GM12878 (cell line): ENCODE measurements at regions not wholly inside any gene's neighbourhood (a gene's known extent, or its start where the extent isn't known, plus 50 kb on each side); places are given as distances from the start of the nearest gene placed in this dataset.

ENCODE experiments used
- CEBPB ChIP-seq, 2 experiments: fragments of 150-350 bp in 1 of 2; IDR thresholded peaks; 2 replicates each; pipeline ENCODE4 v1.6.1; 2012 to 2014; ENCODE audit warnings: low read depth in 2 of 2, low read length in 2 of 2, borderline replicate concordance in 1 of 2, inconsistent platforms in 1 of 2
- EP300 ChIP-seq, 2 experiments: fragments of 150-350 bp in 1 of 2; IDR thresholded peaks; 2 replicates each; pipeline ENCODE4 v1.6.1; 2011 to 2012; ENCODE audit warnings: low read depth in 2 of 2, low read length in 2 of 2, borderline replicate concordance in 1 of 2, improper control_type of control experiment in 1 of 2, inconsistent platforms in 1 of 2; ENCODE audit not compliant: control insufficient read depth in 1 of 2
- MYC ChIP-seq: IDR thresholded peaks from 2 replicates; pipeline ENCODE4 v1.6.1; 2011; ENCODE audit warnings: mild to moderate bottlenecking, low read length, moderate library complexity, inconsistent platforms; ENCODE audit not compliant: insufficient read depth, insufficient replicate concordance, insufficient read length, severe bottlenecking
- PAX8 ChIP-seq: fragments of 450-650 bp; IDR thresholded peaks from 2 replicates; pipeline ENCODE4 v1.6.1; 2017; ENCODE audit warnings: mild to moderate bottlenecking, moderate library complexity
- POLR2AphosphoS5 ChIP-seq: IDR thresholded peaks from 2 replicates; pipeline ENCODE4 v1.6.1; 2011; ENCODE audit warnings: mild to moderate bottlenecking, low read length, inconsistent platforms
- RCOR1 ChIP-seq: conservative IDR thresholded peaks from 2 replicates; pipeline ENCODE4 v1.6.1; 2012; ENCODE audit warnings: low read depth, low read length, improper control_type of control experiment
- RFX5 ChIP-seq: IDR thresholded peaks from 2 replicates; pipeline ENCODE4 v1.6.1; 2011; ENCODE audit warnings: low read depth, low read length, improper control_type of control experiment
- SMC3 ChIP-seq: IDR thresholded peaks from 2 replicates; pipeline ENCODE4 v1.6.1; 2011; ENCODE audit warnings: low read length, improper control_type of control experiment, borderline replicate concordance
- WRNIP1 ChIP-seq: IDR thresholded peaks from 2 replicates; pipeline ENCODE4 v1.6.1; 2011; ENCODE audit warnings: low read depth, low read length, improper control_type of control experiment, borderline replicate concordance
- TF ChIP-seq, protein P1 (sequence below): IDR thresholded peaks from 2 replicates; pipeline ENCODE4 v1.6.1; 2012; ENCODE audit warnings: low read depth, low read length, improper control_type of control experiment
- TF ChIP-seq, protein P2 (sequence below), 3 experiments: IDR thresholded peaks in 2 of 3; conservative IDR thresholded peaks in 1 of 3; 2 replicates each; pipeline ENCODE4 v1.5.1; 2011; ENCODE audit warnings: low read depth in 3 of 3, low read length in 3 of 3, mild to moderate bottlenecking in 3 of 3, control low read depth in 2 of 3, moderate library complexity in 2 of 3, inconsistent platforms in 1 of 3, mixed read lengths in 1 of 3; ENCODE audit not compliant: control insufficient read depth in 2 of 3, insufficient read depth in 1 of 3; ENCODE audit errors: extremely low read depth in 1 of 3

DNA sequence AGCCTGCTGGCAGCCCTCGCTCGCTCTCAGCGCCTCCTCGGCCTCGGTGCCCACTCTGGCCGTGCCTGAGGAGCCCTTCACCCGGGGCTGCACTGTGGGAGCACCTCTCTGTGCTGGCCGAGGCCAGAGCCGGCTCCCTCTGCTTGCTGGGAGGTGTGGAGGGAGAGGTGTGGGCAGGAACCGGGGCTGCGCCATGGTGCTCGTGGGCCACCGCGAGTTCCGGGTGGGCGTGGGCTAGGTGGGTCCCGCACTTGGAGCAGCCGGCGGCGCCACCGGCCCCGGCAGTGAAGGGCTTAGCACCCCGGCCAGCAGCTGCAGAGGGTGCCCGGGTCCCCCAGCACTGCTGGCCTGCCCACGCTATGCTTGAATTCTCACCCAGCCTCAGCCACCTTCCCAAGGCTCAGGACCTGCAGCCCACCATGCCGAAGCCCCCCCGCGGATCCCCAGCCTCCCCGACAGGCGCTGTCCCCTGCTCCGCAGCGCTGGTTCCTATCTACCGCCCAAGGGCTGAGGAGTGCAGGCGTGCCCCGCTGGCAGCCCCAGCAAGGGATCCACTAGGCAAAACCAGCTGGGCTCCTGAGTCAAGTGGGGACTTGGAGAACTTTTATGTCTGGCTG, 863.3 kb downstream of the IGSF11 start:
- TF ChIP-seq RCOR1 (no peak), RFX5 (no peak), WRNIP1 (no peak), PAX8 (no peak), MYC (no peak), SMC3 (no peak), POLR2AphosphoS5 (no peak), EP300 (IDR thresholded peaks at IDR 0.05; ENCODE audit: borderline replicate concordance in 1 of 2, control insufficient read depth in 1 of 2, low read depth in 2 of 2, low read length in 2 of 2) (no peak), CEBPB (IDR thresholded peaks at IDR 0.05; ENCODE audit: borderline replicate concordance in 1 of 2, low read depth in 2 of 2, low read length in 2 of 2) (no peak)
- TF ChIP-seq, protein P1, sequence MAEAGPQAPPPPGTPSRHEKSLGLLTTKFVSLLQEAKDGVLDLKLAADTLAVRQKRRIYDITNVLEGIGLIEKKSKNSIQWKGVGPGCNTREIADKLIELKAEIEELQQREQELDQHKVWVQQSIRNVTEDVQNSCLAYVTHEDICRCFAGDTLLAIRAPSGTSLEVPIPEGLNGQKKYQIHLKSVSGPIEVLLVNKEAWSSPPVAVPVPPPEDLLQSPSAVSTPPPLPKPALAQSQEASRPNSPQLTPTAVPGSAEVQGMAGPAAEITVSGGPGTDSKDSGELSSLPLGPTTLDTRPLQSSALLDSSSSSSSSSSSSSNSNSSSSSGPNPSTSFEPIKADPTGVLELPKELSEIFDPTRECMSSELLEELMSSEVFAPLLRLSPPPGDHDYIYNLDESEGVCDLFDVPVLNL: no peak
- TF ChIP-seq, protein P2, sequence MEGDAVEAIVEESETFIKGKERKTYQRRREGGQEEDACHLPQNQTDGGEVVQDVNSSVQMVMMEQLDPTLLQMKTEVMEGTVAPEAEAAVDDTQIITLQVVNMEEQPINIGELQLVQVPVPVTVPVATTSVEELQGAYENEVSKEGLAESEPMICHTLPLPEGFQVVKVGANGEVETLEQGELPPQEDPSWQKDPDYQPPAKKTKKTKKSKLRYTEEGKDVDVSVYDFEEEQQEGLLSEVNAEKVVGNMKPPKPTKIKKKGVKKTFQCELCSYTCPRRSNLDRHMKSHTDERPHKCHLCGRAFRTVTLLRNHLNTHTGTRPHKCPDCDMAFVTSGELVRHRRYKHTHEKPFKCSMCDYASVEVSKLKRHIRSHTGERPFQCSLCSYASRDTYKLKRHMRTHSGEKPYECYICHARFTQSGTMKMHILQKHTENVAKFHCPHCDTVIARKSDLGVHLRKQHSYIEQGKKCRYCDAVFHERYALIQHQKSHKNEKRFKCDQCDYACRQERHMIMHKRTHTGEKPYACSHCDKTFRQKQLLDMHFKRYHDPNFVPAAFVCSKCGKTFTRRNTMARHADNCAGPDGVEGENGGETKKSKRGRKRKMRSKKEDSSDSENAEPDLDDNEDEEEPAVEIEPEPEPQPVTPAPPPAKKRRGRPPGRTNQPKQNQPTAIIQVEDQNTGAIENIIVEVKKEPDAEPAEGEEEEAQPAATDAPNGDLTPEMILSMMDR (IDR thresholded peaks at IDR 0.05 in 2 of 3, conservative IDR thresholded peaks at IDR 0.05 in 1 of 3; ENCODE audit: control insufficient read depth in 2 of 3, extremely low read depth in 1 of 3, insufficient read depth in 1 of 3, low read depth in 3 of 3, low read length in 3 of 3): no peak
